ENCODE measurements at regions not wholly inside any gene's neighbourhood (a gene's known extent, or its start where the extent isn't known, plus 50 kb on each side); places are given as distances from the start of the nearest gene placed in this dataset.
A peak's percentile ranks its signal among the peaks of the same experiment; 100 is the strongest.

DNA sequence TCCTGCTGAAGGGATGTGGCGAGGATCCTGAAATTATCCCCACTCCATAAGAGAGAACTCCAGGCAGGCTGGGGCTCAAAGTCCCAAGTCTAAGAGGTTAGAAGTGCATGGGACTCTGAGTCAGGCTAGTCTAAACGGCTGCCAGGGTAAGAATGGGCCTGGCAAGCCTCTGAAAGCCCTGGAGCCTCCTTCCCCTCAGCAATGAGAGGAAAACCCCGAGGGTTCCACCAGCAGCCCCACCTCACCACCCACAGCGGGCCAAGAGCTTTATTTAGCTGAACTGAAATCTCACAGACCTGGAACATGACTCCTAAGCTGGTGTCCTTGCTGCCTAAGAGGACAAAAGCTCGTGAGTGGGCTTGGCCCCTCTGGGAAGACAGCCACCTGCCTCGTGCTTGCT, 135.5 kb downstream of the SEC61B start:
- peak; percentile 65 for DNase-seq
- H3K4me1 ChIP-seq, result peaks cover 39% of the 10 kb centered on the region

GRCh38 chr9:99358668-99359067, 136.6 kb downstream of the SEC61B start:
- no peaks in the 10 kb centered on the region for H3K36me3 ChIP-seq
- peaks cover 6% of the 10 kb centered on the region for H3K27me3 ChIP-seq (ENCODE audit: low read depth)
- TF ChIP-seq, protein P1, sequence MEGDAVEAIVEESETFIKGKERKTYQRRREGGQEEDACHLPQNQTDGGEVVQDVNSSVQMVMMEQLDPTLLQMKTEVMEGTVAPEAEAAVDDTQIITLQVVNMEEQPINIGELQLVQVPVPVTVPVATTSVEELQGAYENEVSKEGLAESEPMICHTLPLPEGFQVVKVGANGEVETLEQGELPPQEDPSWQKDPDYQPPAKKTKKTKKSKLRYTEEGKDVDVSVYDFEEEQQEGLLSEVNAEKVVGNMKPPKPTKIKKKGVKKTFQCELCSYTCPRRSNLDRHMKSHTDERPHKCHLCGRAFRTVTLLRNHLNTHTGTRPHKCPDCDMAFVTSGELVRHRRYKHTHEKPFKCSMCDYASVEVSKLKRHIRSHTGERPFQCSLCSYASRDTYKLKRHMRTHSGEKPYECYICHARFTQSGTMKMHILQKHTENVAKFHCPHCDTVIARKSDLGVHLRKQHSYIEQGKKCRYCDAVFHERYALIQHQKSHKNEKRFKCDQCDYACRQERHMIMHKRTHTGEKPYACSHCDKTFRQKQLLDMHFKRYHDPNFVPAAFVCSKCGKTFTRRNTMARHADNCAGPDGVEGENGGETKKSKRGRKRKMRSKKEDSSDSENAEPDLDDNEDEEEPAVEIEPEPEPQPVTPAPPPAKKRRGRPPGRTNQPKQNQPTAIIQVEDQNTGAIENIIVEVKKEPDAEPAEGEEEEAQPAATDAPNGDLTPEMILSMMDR (IDR thresholded peaks at IDR 0.05; ENCODE audit: borderline replicate concordance), result no peak
- peaks cover 39% of the 10 kb centered on the region for H3K4me1 ChIP-seq
- peak overlapping the region; percentile 86 for H3K27ac ChIP-seq (replicated peaks)
- peak overlapping the region; percentile 32 for H3K4me3 ChIP-seq
- intact Hi-C loops (cut with micrococcal nuclease), result no loop called here
- peak; percentile 25 for DNase-seq
- H3K9me3 ChIP-seq (replicated peaks), result no peaks in the 10 kb centered on the region

More for the DNA sequence above, 135.5 kb downstream of the SEC61B start:
- peaks cover 6% of the 10 kb centered on the region for H3K27me3 ChIP-seq (ENCODE audit: low read depth)
- H3K4me3 ChIP-seq, result no peak overlapping the region
- intact Hi-C loops (cut with micrococcal nuclease), result no loop called here
- TF ChIP-seq, protein P1 (IDR thresholded peaks at IDR 0.05; ENCODE audit: borderline replicate concordance), result no peak
- no peaks in the 10 kb centered on the region for H3K36me3 ChIP-seq
- peak overlapping the region; percentile 86 for H3K27ac ChIP-seq (replicated peaks)
- H3K9me3 ChIP-seq (replicated peaks), result no peaks in the 10 kb centered on the region

DNA sequence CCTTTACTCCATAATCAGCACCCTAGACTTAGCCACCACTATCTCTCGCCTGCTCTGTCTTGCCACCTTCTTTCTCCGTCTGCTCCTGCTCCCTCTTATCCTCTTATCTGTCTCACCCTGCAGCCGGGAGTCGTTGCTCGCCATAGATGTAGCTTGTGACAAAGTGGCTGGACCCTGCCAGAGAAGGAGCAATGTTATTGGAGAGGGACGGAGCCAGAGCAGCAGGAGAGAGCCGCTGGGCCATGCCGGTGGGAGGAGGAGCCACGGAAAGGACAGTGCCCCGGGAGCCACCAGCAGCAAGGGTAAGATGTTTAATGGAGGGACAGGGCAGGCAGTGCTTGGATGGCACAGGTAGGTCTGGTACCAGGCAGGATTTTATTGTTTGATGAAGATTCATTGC, 137.3 kb downstream of the SEC61B start:
- TF ChIP-seq, protein P1 (IDR thresholded peaks at IDR 0.05; ENCODE audit: borderline replicate concordance), result no peak
- intact Hi-C loops (cut with micrococcal nuclease), result no loop called here
- peaks cover 39% of the 10 kb centered on the region for H3K4me1 ChIP-seq
- no peaks in the 10 kb centered on the region for H3K36me3 ChIP-seq
- peak overlapping the region; percentile 32 for H3K4me3 ChIP-seq
- no peaks in the 10 kb centered on the region for H3K9me3 ChIP-seq (replicated peaks)
- DNase-seq, result no peak
- peaks cover 6% of the 10 kb centered on the region for H3K27me3 ChIP-seq (ENCODE audit: low read depth)
- H3K27ac ChIP-seq (replicated peaks), result peak overlapping the region; percentile 86

GRCh38 chr9:99360026-99360425, 137.9 kb downstream of the SEC61B start:
- peaks cover 6% of the 10 kb centered on the region for H3K27me3 ChIP-seq (ENCODE audit: low read depth)
- intact Hi-C loops (cut with micrococcal nuclease), result no loop called here
- no peaks in the 10 kb centered on the region for H3K9me3 ChIP-seq (replicated peaks)
- DNase-seq, result no peak
- H3K4me3 ChIP-seq, result no peak overlapping the region
- no peak overlapping the region for H3K27ac ChIP-seq (replicated peaks)
- TF ChIP-seq, protein P1 (IDR thresholded peaks at IDR 0.05; ENCODE audit: borderline replicate concordance), result no peak
- H3K36me3 ChIP-seq, result no peaks in the 10 kb centered on the region
- H3K4me1 ChIP-seq, result peaks cover 39% of the 10 kb centered on the region

DNA sequence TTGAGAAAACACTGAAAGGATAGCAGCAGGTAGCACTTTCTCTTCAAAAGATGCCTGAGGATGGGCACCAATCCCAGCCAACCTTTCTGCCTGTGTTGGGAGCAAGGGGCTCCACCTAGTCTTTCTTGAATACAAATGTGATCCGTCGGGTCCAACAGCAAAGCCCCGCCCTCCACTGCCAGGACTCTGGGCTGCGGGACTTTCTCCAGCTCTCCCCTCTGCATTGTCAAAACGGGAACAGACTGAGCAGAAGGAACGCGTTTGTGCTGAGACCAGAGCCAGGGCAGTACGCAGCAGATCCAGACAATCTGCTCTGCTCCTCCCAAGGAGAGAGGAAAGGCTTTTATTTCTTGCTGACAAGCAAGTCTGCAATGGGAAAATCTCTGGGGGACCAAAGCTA, 139.7 kb downstream of the SEC61B start:
- intact Hi-C loops (cut with micrococcal nuclease), result no loop called here
- Histone ChIP-seq H3K9me3 (replicated peaks) (no peaks in the 10 kb centered on the region), H3K27me3 (ENCODE audit: low read depth) (peaks cover 6% of the 10 kb centered on the region), H3K4me3 (no peak overlapping the region), H3K36me3 (no peaks in the 10 kb centered on the region), H3K4me1 (peaks cover 36% of the 10 kb centered on the region), H3K27ac (replicated peaks) (no peak overlapping the region)
- TF ChIP-seq, protein P1 (IDR thresholded peaks at IDR 0.05; ENCODE audit: borderline replicate concordance), result no peak
- no peak for DNase-seq

- no peaks in the 10 kb centered on the region for H3K36me3 ChIP-seq
- peaks cover 6% of the 10 kb centered on the region for H3K27me3 ChIP-seq (ENCODE audit: low read depth)
- peaks cover 36% of the 10 kb centered on the region for H3K4me1 ChIP-seq
- H3K9me3 ChIP-seq (replicated peaks), result no peaks in the 10 kb centered on the region
- H3K27ac ChIP-seq (replicated peaks), result no peak overlapping the region
- no peak for DNase-seq
- TF ChIP-seq, protein P1 (IDR thresholded peaks at IDR 0.05; ENCODE audit: borderline replicate concordance), result no peak
- intact Hi-C loops (cut with micrococcal nuclease), result no loop called here
- no peak overlapping the region for H3K4me3 ChIP-seq
These were observed 140.2 kb downstream of the SEC61B start for GRCh38 chr9:99362321-99362720.

Measured in left ventricle myocardium inferior (tissue), 1 donor.